Adrenal gland (tissue), 9 donors: ENCODE measurements at regions not wholly inside any gene's neighbourhood (a gene's known extent, or its start where the extent isn't known, plus 50 kb on each side); places are given as distances from the start of the nearest gene placed in this dataset.

Experiments
- DNase-seq, 7 donors: peaks; one replicate each; pipeline ENCODE4 v3.0.0-alpha.2; 2019 to 2020
- H3K27ac ChIP-seq, 5 donors: fragments of 200-600 bp; sonication (generic) in 4 of 5; 1 replicate in 3 of 5; 2 replicates in 2 of 5; pipeline versions ENCODE4 v1.5.1 to v1.8.0; 2016 to 2020; ENCODE audit warnings: mild to moderate bottlenecking in 1 of 5
- H3K27me3 ChIP-seq: fragments of 200-600 bp; 2 replicates; pipeline ENCODE4 v1.8.0; 2021
- H3K36me3 ChIP-seq, 2 donors: fragments of 200-600 bp; replicated peaks in 1 of 2; 1 replicate in 1 of 2; 2 replicates in 1 of 2; pipeline versions ENCODE4 v1.5.1 to v1.8.0; 2018 to 2022
- H3K4me1 ChIP-seq, 2 donors: fragments of 200-600 bp; replicated peaks in 1 of 2; 1 replicate in 1 of 2; 2 replicates in 1 of 2; pipeline versions ENCODE4 v1.5.1 to v1.8.0; 2018 to 2021
- H3K4me3 ChIP-seq, 4 donors: fragments of 200-600 bp; sonication (generic) in 3 of 4; one replicate each; pipeline ENCODE4 v1.5.1; 2016 to 2018
- H3K9me3 ChIP-seq, 3 donors: fragments of 200-600 bp; sonication (generic) in 1 of 3; replicated peaks in 1 of 3; 1 replicate in 2 of 3; 2 replicates in 1 of 3; pipeline versions ENCODE4 v1.5.1 to v1.8.0; 2016 to 2021
- POLR2A ChIP-seq, 2 donors: fragments of 450-650 bp; IDR thresholded peaks; one replicate each; pipeline ENCODE4 v1.6.1; 2017; ENCODE audit warnings: antibody characterized with exemption in 2 of 2, mild to moderate bottlenecking in 2 of 2, moderate library complexity in 1 of 2
- WGBS, 4 donors: extraction: QIAGEN DNeasy Blood & Tissue Kit in 2 of 4; methylation state at CpG; one replicate each; pipeline versions ENCODE4 v1.1.5 to v1.1.7; 2013 to 2017; 5-methylcytosine and 5-hydroxymethylcytosine counted together
- intact Hi-C, 2 donors: fragments of 100-400 bp; cut with DNase I; formaldehyde crosslinking; loops; one replicate each; pipeline versions ENCODE4 v1.14.1 to v1.15.0; 2022 to 2023
- TF ChIP-seq, protein P1 (sequence below), 6 experiments: fragments of 450-650 bp in 4 of 6; fragments of 200-600 bp in 2 of 6; sonication (generic) in 1 of 6; IDR thresholded peaks; 1 replicate in 5 of 6; 2 replicates in 1 of 6; pipeline versions ENCODE4 v1.5.1 to v1.8.0; 2016 to 2021; ENCODE audit warnings: antibody characterized with exemption in 6 of 6, mild to moderate bottlenecking in 2 of 6, moderate library complexity in 1 of 6
- donor health status: healthy with polysubstance abuse.
- donor health status: Bipolar disorder and iron deficiency.
- donor health status: DM: yes; HTN: yes; CAD: no.
- donor health status: DM: no; HTN: no; CAD: no.
- donor health status: DM: no; HTN: no; CAD: no.

GRCh38 chr15:39230205-39230907 lies 350.5 kb upstream of the THBS1 start:
- Histone ChIP-seq H3K27me3 (no peaks in the 10 kb centered on the region), H3K27ac (no peak overlapping the region), H3K4me1 (no peaks in the 10 kb centered on the region), H3K4me3 (no peak overlapping the region), H3K9me3 (peaks cover 0 to 9% (median 0%) of the 10 kb centered on the region in 3 donors), H3K36me3 (no peaks in the 10 kb centered on the region)
- peak in 4 of 7 donors; percentile 16 to 54 (median 18) for DNase-seq
- TF ChIP-seq POLR2A (IDR thresholded peaks at IDR 0.05) = no peak
- TF ChIP-seq, protein P1, sequence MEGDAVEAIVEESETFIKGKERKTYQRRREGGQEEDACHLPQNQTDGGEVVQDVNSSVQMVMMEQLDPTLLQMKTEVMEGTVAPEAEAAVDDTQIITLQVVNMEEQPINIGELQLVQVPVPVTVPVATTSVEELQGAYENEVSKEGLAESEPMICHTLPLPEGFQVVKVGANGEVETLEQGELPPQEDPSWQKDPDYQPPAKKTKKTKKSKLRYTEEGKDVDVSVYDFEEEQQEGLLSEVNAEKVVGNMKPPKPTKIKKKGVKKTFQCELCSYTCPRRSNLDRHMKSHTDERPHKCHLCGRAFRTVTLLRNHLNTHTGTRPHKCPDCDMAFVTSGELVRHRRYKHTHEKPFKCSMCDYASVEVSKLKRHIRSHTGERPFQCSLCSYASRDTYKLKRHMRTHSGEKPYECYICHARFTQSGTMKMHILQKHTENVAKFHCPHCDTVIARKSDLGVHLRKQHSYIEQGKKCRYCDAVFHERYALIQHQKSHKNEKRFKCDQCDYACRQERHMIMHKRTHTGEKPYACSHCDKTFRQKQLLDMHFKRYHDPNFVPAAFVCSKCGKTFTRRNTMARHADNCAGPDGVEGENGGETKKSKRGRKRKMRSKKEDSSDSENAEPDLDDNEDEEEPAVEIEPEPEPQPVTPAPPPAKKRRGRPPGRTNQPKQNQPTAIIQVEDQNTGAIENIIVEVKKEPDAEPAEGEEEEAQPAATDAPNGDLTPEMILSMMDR (IDR thresholded peaks at IDR 0.05) = no peak
- WGBS, 4 donors = 35 to 43% (median 40%) methylated on average over 6 to 8 of the region's 8 CpGs
- intact Hi-C loops = no loop called here

GRCh38 chr15:39230908-39231285 lies 350.0 kb upstream of the THBS1 start:
- H3K27me3 ChIP-seq = no peaks in the 10 kb centered on the region
- 88 to 100% (median 88%) methylated on average over 1 of the region's 1 CpG for WGBS, 4 donors
- no peak for DNase-seq
- H3K27ac ChIP-seq = no peak overlapping the region
- H3K4me3 ChIP-seq = no peak overlapping the region
- no peaks in the 10 kb centered on the region for H3K36me3 ChIP-seq
- peaks cover 0 to 9% (median 0%) of the 10 kb centered on the region in 3 donors for H3K9me3 ChIP-seq
- intact Hi-C loops = no loop called here
- H3K4me1 ChIP-seq = no peaks in the 10 kb centered on the region
- TF ChIP-seq POLR2A (IDR thresholded peaks at IDR 0.05) = no peak
- TF ChIP-seq, protein P1 (IDR thresholded peaks at IDR 0.05) = no peak

GRCh38 chr15:39232512-39232911 lies 348.4 kb upstream of the THBS1 start:
- no peak overlapping the region for H3K27ac ChIP-seq
- H3K4me3 ChIP-seq = no peak overlapping the region
- intact Hi-C loops = no loop called here
- 85 to 92% (median 86%) methylated on average over 3 to 4 of the region's 4 CpGs for WGBS, 4 donors
- H3K36me3 ChIP-seq = no peaks in the 10 kb centered on the region
- H3K9me3 ChIP-seq = peaks cover 0 to 9% (median 0%) of the 10 kb centered on the region in 3 donors
- DNase-seq = no peak
- TF ChIP-seq, protein P1 (IDR thresholded peaks at IDR 0.05) = no peak
- no peak for TF ChIP-seq POLR2A (IDR thresholded peaks at IDR 0.05)
- no peaks in the 10 kb centered on the region for H3K4me1 ChIP-seq
- H3K27me3 ChIP-seq = no peaks in the 10 kb centered on the region

DNA sequence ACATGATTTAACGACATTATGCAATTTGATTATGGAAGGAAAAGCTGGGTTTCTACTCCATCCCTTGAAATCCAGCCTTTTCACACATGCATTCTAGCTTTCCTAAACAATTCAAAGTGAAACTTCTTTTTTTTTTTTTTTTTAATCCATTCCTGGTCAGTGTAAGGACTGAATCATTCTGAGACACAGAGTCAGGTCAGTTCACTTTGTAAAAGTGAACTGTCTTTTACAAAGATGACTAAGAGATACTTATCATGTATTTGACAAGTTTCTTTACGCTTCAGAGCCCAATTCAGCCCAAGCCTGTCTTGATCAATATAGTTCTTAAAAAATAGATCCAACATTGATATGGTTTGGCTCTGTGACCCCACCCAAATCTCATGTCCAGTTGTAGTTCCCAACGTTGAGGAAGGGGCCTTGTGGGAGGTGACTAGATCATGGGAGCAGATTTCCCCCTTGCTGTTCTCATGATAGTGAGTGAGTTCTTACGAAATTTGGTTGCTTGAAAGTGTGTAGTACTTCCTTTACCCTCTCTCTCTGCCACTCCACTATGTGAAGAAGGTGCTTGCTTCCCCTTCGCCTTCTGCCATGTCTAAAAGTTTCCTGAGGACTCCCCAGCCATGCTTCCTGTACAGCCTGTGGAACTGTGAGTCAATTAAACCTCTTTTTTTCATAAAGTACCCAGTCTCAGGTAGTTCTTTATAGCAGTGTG lies 345.6 kb upstream of the THBS1 start:
- Histone ChIP-seq H3K4me1 (no peaks in the 10 kb centered on the region), H3K36me3 (no peaks in the 10 kb centered on the region), H3K9me3 (no peaks in the 10 kb centered on the region), H3K27ac (no peak overlapping the region), H3K4me3 (no peak overlapping the region), H3K27me3 (no peaks in the 10 kb centered on the region)
- 72 to 79% (median 77%) methylated on average over 5 of the region's 5 CpGs for WGBS, 4 donors
- no peak for DNase-seq
- intact Hi-C loops = no loop called here
- no peak for TF ChIP-seq POLR2A (IDR thresholded peaks at IDR 0.05)
- TF ChIP-seq, protein P1 (IDR thresholded peaks at IDR 0.05) = no peak
